ENCODE measurements at regions not wholly inside any gene's neighbourhood (a gene's known extent, or its start where the extent isn't known, plus 50 kb on each side); places are given as distances from the start of the nearest gene placed in this dataset.

- TF ChIP-seq CTCF (conservative IDR thresholded peaks at IDR 0.05; ENCODE audit: low read depth, low read length) (no peak), EZH2 (IDR thresholded peaks at IDR 0.05; ENCODE audit: low read length, unreplicated experiment) (no peak), EZH2phosphoT487 (IDR thresholded peaks at IDR 0.05; ENCODE audit: borderline replicate concordance, low read length) (no peak)
Measured at GRCh38 chr4:17368408-17368807, 143.5 kb downstream of the QDPR start.
